WTC11 (cell line): ENCODE measurements at regions not wholly inside any gene's neighbourhood (a gene's known extent, or its start where the extent isn't known, plus 50 kb on each side); places are given as distances from the start of the nearest gene placed in this dataset.

Experiments
- ATAC-seq: fragments of 200-7000 bp; cut with Tn5 transposase; 2 replicates; pipeline ENCODE4 v1.10.0; 2021; ENCODE audit warnings: mild to moderate bottlenecking, moderate library complexity
- CTCF ChIA-PET: fragments of 300-600 bp; sonication (Branson Sonifier 250); formaldehyde crosslinking; loops from one replicate; lab custom pipeline; 2021; ENCODE audit warnings: antibody characterized with exemption; lab: Charles Lee
- POLR2A ChIA-PET: fragments of 350-600 bp; sonication (Branson Sonifier 250); formaldehyde crosslinking; loops from one replicate; lab custom pipeline; 2021; ENCODE audit warnings: antibody characterized with exemption; lab: Charles Lee
- DNase-seq: peaks from one replicate; pipeline ENCODE4 v3.0.0; 2021; ENCODE audit warnings: low spot score
- H3K27ac Mint-ChIP-seq: 2 replicates; pipeline ENCODE4 v1.8.0; 2021; ENCODE audit warnings: mixed read lengths
- H3K27me3 Mint-ChIP-seq: 2 replicates; pipeline ENCODE4 v1.8.0; 2021; ENCODE audit warnings: low read depth, mild to moderate bottlenecking, moderate library complexity, mixed read lengths
- H3K36me3 Mint-ChIP-seq: 2 replicates; pipeline ENCODE4 v1.8.0; 2021; ENCODE audit warnings: mixed read lengths
- H3K4me1 Mint-ChIP-seq: 2 replicates; pipeline ENCODE4 v1.8.0; 2022; ENCODE audit warnings: mixed read lengths
- H3K4me3 Mint-ChIP-seq: 2 replicates; pipeline ENCODE4 v1.8.0; 2021; ENCODE audit warnings: mild to moderate bottlenecking, moderate library complexity, mixed read lengths
- H3K9me3 Mint-ChIP-seq: 2 replicates; pipeline ENCODE4 v1.8.0; 2021; ENCODE audit warnings: mixed read lengths
- AFF4 ChIP-seq: sonication (generic); formaldehyde crosslinking; IDR thresholded peaks from 2 replicates; pipeline ENCODE4 v1.8.1; 2023; ENCODE audit warnings: mild to moderate bottlenecking, missing genetic modification reagents, borderline replicate concordance
- ARID4B ChIP-seq: sonication (generic); formaldehyde crosslinking; IDR thresholded peaks from 2 replicates; pipeline ENCODE4 v1.8.0; 2023; ENCODE audit warnings: missing genetic modification reagents, mild to moderate bottlenecking, borderline replicate concordance
- ATF1 ChIP-seq: sonication (generic); formaldehyde crosslinking; IDR thresholded peaks from 2 replicates; pipeline ENCODE4 v1.8.1; 2023; ENCODE audit warnings: mild to moderate bottlenecking, moderate library complexity, missing genetic modification reagents
- ELF4 ChIP-seq: sonication (generic); formaldehyde crosslinking; IDR thresholded peaks from 2 replicates; pipeline ENCODE4 v1.8.1; 2022; ENCODE audit warnings: low read depth, mild to moderate bottlenecking, moderate library complexity, missing genetic modification reagents
- ESRRA ChIP-seq: sonication (generic); formaldehyde crosslinking; IDR thresholded peaks from 2 replicates; pipeline ENCODE4 v1.8.1; 2022; ENCODE audit warnings: mild to moderate bottlenecking, missing genetic modification reagents, borderline replicate concordance
- FOXK1 ChIP-seq: sonication (generic); formaldehyde crosslinking; IDR thresholded peaks from 2 replicates; pipeline ENCODE4 v1.8.0; 2022; ENCODE audit warnings: mild to moderate bottlenecking, moderate library complexity, missing genetic modification reagents
- FOXP4 ChIP-seq: sonication (generic); formaldehyde crosslinking; IDR thresholded peaks from 2 replicates; pipeline ENCODE4 v1.8.0; 2022; ENCODE audit warnings: mild to moderate bottlenecking, missing genetic modification reagents
- GABPB1 ChIP-seq: sonication (generic); formaldehyde crosslinking; IDR thresholded peaks from 2 replicates; pipeline ENCODE4 v1.8.1; 2023; ENCODE audit warnings: mild to moderate bottlenecking, missing genetic modification reagents
- HMGA2 ChIP-seq: fragments of 250-450 bp; sonication (Bioruptor Pico); IDR thresholded peaks from 2 replicates; pipeline ENCODE4 v1.4.0; 2021; ENCODE audit warnings: mild to moderate bottlenecking, moderate library complexity
- NR3C1 ChIP-seq: sonication (generic); formaldehyde crosslinking; conservative IDR thresholded peaks from 2 replicates; pipeline ENCODE4 v1.8.1; 2023; ENCODE audit warnings: low read depth, mild to moderate bottlenecking, missing genetic modification reagents
- PRRX2 ChIP-seq: fragments of 250-450 bp; sonication (Bioruptor Pico); IDR thresholded peaks from 2 replicates; pipeline ENCODE4 v1.8.0; 2021; ENCODE audit warnings: mild to moderate bottlenecking
- USF2 ChIP-seq: sonication (generic); formaldehyde crosslinking; IDR thresholded peaks from 2 replicates; pipeline ENCODE4 v1.8.1; 2023; ENCODE audit warnings: mild to moderate bottlenecking, missing genetic modification reagents, moderate library complexity
- ZBTB21 ChIP-seq: sonication (generic); formaldehyde crosslinking; IDR thresholded peaks from 2 replicates; pipeline ENCODE4 v1.8.1; 2023; ENCODE audit warnings: mild to moderate bottlenecking, missing genetic modification reagents, borderline replicate concordance
- ZSCAN18 ChIP-seq: fragments of 250-450 bp; sonication (Bioruptor Pico); IDR thresholded peaks from 2 replicates; pipeline ENCODE4 v2.1.2; 2022; ENCODE audit warnings: mild to moderate bottlenecking, moderate library complexity
- TF ChIP-seq, protein P1 (sequence below): sonication (generic); formaldehyde crosslinking; IDR thresholded peaks from 2 replicates; pipeline ENCODE4 v1.8.1; 2022; ENCODE audit warnings: low read depth, missing genetic modification reagents, borderline replicate concordance
- TF ChIP-seq, protein P2 (sequence below): sonication (generic); formaldehyde crosslinking; conservative IDR thresholded peaks from 2 replicates; pipeline ENCODE4 v1.8.1; 2023; ENCODE audit warnings: mild to moderate bottlenecking, low read depth, missing genetic modification reagents, moderate library complexity

- TF ChIP-seq AFF4 (CRISPR knock-in tag) (no peak), ESRRA (CRISPR knock-in tag) (no peak), FOXP4 (no peak), NR3C1 (CRISPR knock-in tag) (no peak)
Observed at GRCh38 chr7:12943781-12944180, 256.3 kb downstream of the ARL4A start (continued).

- ChIA-PET POLR2A (no interaction called here), CTCF (no interaction called here)
- no peak for ATAC-seq
- no peak overlapping the region for H3K27ac Mint-ChIP-seq
- H3K9me3 Mint-ChIP-seq, result peaks cover 6% of the 10 kb centered on the region
- H3K4me1 Mint-ChIP-seq, result peaks cover 17% of the 10 kb centered on the region
- no peaks in the 10 kb centered on the region for H3K27me3 Mint-ChIP-seq
- H3K36me3 Mint-ChIP-seq, result peaks cover under 1% of the 10 kb centered on the region; the same call in 1 of the 2 replicates
- no peak for DNase-seq
- no peak overlapping the region for H3K4me3 Mint-ChIP-seq
- TF ChIP-seq FOXK1 (CRISPR knock-in tag) (no peak), ZBTB21 (CRISPR knock-in tag) (no peak), USF2 (CRISPR knock-in tag) (no peak), HMGA2 (CRISPR knock-in tag) (no peak), PRRX2 (CRISPR knock-in tag) (no peak), ESRRA (CRISPR knock-in tag) (no peak), ZSCAN18 (CRISPR knock-in tag) (no peak), GABPB1 (CRISPR knock-in tag) (no peak), ELF4 (no peak), NR3C1 (CRISPR knock-in tag) (no peak), ATF1 (CRISPR knock-in tag) (no peak), ARID4B (CRISPR knock-in tag) (no peak)
- TF ChIP-seq, protein P1, sequence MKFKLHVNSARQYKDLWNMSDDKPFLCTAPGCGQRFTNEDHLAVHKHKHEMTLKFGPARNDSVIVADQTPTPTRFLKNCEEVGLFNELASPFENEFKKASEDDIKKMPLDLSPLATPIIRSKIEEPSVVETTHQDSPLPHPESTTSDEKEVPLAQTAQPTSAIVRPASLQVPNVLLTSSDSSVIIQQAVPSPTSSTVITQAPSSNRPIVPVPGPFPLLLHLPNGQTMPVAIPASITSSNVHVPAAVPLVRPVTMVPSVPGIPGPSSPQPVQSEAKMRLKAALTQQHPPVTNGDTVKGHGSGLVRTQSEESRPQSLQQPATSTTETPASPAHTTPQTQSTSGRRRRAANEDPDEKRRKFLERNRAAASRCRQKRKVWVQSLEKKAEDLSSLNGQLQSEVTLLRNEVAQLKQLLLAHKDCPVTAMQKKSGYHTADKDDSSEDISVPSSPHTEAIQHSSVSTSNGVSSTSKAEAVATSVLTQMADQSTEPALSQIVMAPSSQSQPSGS, result no peak
- TF ChIP-seq, protein P2, sequence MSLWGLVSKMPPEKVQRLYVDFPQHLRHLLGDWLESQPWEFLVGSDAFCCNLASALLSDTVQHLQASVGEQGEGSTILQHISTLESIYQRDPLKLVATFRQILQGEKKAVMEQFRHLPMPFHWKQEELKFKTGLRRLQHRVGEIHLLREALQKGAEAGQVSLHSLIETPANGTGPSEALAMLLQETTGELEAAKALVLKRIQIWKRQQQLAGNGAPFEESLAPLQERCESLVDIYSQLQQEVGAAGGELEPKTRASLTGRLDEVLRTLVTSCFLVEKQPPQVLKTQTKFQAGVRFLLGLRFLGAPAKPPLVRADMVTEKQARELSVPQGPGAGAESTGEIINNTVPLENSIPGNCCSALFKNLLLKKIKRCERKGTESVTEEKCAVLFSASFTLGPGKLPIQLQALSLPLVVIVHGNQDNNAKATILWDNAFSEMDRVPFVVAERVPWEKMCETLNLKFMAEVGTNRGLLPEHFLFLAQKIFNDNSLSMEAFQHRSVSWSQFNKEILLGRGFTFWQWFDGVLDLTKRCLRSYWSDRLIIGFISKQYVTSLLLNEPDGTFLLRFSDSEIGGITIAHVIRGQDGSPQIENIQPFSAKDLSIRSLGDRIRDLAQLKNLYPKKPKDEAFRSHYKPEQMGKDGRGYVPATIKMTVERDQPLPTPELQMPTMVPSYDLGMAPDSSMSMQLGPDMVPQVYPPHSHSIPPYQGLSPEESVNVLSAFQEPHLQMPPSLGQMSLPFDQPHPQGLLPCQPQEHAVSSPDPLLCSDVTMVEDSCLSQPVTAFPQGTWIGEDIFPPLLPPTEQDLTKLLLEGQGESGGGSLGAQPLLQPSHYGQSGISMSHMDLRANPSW (CRISPR knock-in tag), result no peak
Observed at GRCh38 chr7:12945901-12946300, 258.5 kb downstream of the ARL4A start.
